OCI-LY3 (cell line): ENCODE measurements at regions not wholly inside any gene's neighbourhood (a gene's known extent, or its start where the extent isn't known, plus 50 kb on each side); places are given as distances from the start of the nearest gene placed in this dataset.
"Not testable (repeated sequence)": the region's sequence is repeated elsewhere in the genome, so short reads cannot be mapped to it uniquely, and the experiment has no call there.

Experiments used
- H2AFZ ChIP-seq: fragments of 200-600, 300-600 bp; shearing (Covaris generic); 2 replicates; pipeline ENCODE4 v1.6.0; 2014; ENCODE audit warnings: antibody characterized with exemption, low read depth, low read length
- H3K27ac ChIP-seq: fragments of 200-600, 300-600 bp; sonication (generic); 2 replicates; pipeline ENCODE4 v1.5.1; 2014; ENCODE audit warnings: mild to moderate bottlenecking, low read length, moderate library complexity, mixed read lengths
- H3K27me3 ChIP-seq: fragments of 200-600, 300-600 bp; sonication (generic); 2 replicates; pipeline ENCODE4 v1.6.1; 2014; ENCODE audit warnings: low read depth, low read length, mixed read lengths
- H3K36me3 ChIP-seq: fragments of 200-600, 300-600 bp; sonication (generic); replicated peaks from 2 replicates; pipeline ENCODE3; 2014; ENCODE audit warnings: low read depth, low read length, mixed read lengths
- H3K4me1 ChIP-seq: fragments of 300-600, 200-600 bp; sonication (generic); 2 replicates; pipeline ENCODE4 v1.6.1; 2014; ENCODE audit warnings: low read length, mixed read lengths
- H3K4me2 ChIP-seq: fragments of 200-600, 300-600 bp; sonication (generic); 2 replicates; pipeline ENCODE4 v1.6.1; 2014; ENCODE audit warnings: low read length, mixed read lengths
- H3K4me3 ChIP-seq: fragments of 300-600, 200-600 bp; sonication (generic); 2 replicates; pipeline ENCODE4 v1.5.1; 2014; ENCODE audit warnings: antibody characterized with exemption, mild to moderate bottlenecking, low read length, moderate library complexity
- H3K79me2 ChIP-seq: fragments of 300-600, 200-600 bp; shearing (Covaris generic); 2 replicates; pipeline ENCODE4 v1.6.1; 2014; ENCODE audit warnings: mild to moderate bottlenecking, low read length, mixed read lengths
- H3K9ac ChIP-seq: fragments of 300-600, 200-600 bp; shearing (Covaris generic); 2 replicates; pipeline ENCODE4 v1.6.0; 2014; ENCODE audit warnings: mild to moderate bottlenecking, low read length, moderate library complexity
- H3K9me3 ChIP-seq: fragments of 200-600, 300-600 bp; shearing (Covaris generic); 2 replicates; pipeline ENCODE4 v1.6.1; 2014; ENCODE audit warnings: low read length, mixed read lengths; ENCODE audit not compliant: insufficient read depth
- H4K20me1 ChIP-seq: fragments of 200-600, 300-600 bp; sonication (generic); 2 replicates; pipeline ENCODE4 v1.6.1; 2016; ENCODE audit warnings: low read length, mixed read lengths; ENCODE audit not compliant: insufficient read depth
- CTCF ChIP-seq: fragments of 200-600, 300-600 bp; sonication (generic); IDR thresholded peaks from 2 replicates; pipeline ENCODE4 v1.5.1; 2014; ENCODE audit warnings: antibody characterized with exemption, low read length, low read depth
- EZH2phosphoT487 ChIP-seq: fragments of 200-600 bp; shearing (Covaris generic); IDR thresholded peaks from 2 replicates; pipeline ENCODE4 v1.6.1; 2018; ENCODE audit warnings: antibody characterized with exemption, mixed run types, low read depth

GRCh38 chr12:107602446-107602845, 83.2 kb upstream of the PWP1 start:
- Histone ChIP-seq H3K4me1 (no peaks in the 10 kb centered on the region), H3K27ac (no peak overlapping the region), H3K9me3 (no peaks in the 10 kb centered on the region), H3K36me3 (no peaks in the 10 kb centered on the region), H4K20me1 (no peaks in the 10 kb centered on the region), H3K4me3 (no peak overlapping the region), H3K79me2 (no peaks in the 10 kb centered on the region), H2AFZ (no peak overlapping the region), H3K27me3 (no peaks in the 10 kb centered on the region; the same call in 1 of the 2 replicates), H3K4me2 (no peak overlapping the region), H3K9ac (no peak overlapping the region)
- no peak for TF ChIP-seq CTCF
- TF ChIP-seq EZH2phosphoT487 = no peak

- no peak for TF ChIP-seq CTCF
- TF ChIP-seq EZH2phosphoT487 = no peak
- Histone ChIP-seq H3K4me3 (no peak overlapping the region), H4K20me1 (no peaks in the 10 kb centered on the region), H3K9ac (no peak overlapping the region), H3K27me3 (peaks cover 3% of the 10 kb centered on the region), H3K27ac (no peak overlapping the region), H3K4me1 (no peaks in the 10 kb centered on the region), H3K9me3 (no peaks in the 10 kb centered on the region), H3K4me2 (no peak overlapping the region), H3K79me2 (no peaks in the 10 kb centered on the region), H2AFZ (no peak overlapping the region), H3K36me3 (no peaks in the 10 kb centered on the region)
Measured at GRCh38 chr12:107605293-107605692, 80.3 kb upstream of the PWP1 start.

- Histone ChIP-seq H4K20me1 (no peaks in the 10 kb centered on the region), H3K4me2 (no peak overlapping the region), H3K4me1 (no peaks in the 10 kb centered on the region), H3K9me3 (no peaks in the 10 kb centered on the region), H3K9ac (no peak overlapping the region), H3K4me3 (no peak overlapping the region), H3K27me3 (peaks cover 7% of the 10 kb centered on the region; the same call in 1 of the 2 replicates), H3K36me3 (no peaks in the 10 kb centered on the region), H3K79me2 (no peaks in the 10 kb centered on the region), H3K27ac (no peak overlapping the region), H2AFZ (peak overlapping the region; percentile 46; the same call in 1 of the 2 replicates)
- TF ChIP-seq EZH2phosphoT487 = no peak
- TF ChIP-seq CTCF = peak; percentile 91
Measured at GRCh38 chr12:107607464-107608392, 77.9 kb upstream of the PWP1 start.

GRCh38 chr12:107608779-107609178, 76.8 kb upstream of the PWP1 start:
- not testable (repeated sequence) for H3K36me3 ChIP-seq, H3K9ac ChIP-seq, H3K4me2 ChIP-seq, H3K4me3 ChIP-seq, H3K79me2 ChIP-seq, H3K27ac ChIP-seq, H4K20me1 ChIP-seq, H2AFZ ChIP-seq, H3K27me3 ChIP-seq, H3K9me3 ChIP-seq, H3K4me1 ChIP-seq
